ENCODE measurements at regions not wholly inside any gene's neighbourhood (a gene's known extent, or its start where the extent isn't known, plus 50 kb on each side); places are given as distances from the start of the nearest gene placed in this dataset.

DNA sequence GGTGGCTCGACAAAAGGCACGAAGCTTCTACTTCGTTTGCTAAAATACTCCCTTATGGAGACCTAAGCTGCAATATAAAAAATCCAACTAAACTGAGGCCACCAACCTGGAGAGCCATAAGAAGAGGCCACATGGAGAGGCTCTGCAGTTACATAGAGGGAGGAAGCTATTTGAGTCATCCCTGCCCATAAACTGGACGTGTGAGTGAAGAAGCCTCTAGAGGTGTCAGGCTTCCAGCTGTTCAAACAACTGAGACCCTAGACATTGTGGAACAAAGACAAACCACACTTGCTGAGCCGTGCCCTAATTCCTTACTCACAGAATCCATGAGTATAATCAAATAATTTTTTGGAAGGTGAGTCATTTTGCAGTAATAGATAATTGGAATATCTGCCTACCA lies 50.2 kb upstream of the GMNC start:
- no peaks in the 10 kb centered on the region for H4K20me1 ChIP-seq (ENCODE audit: insufficient read depth)
- no peaks in the 10 kb centered on the region for H3K36me3 ChIP-seq (replicated peaks in 1 of 2; ENCODE audit: control insufficient read depth in 1 of 2, insufficient read depth in 2 of 2, low read length in 1 of 2)
- no peaks in the 10 kb centered on the region for H3F3A ChIP-seq (replicated peaks; ENCODE audit: insufficient read depth)
- H2AFZ ChIP-seq (ENCODE audit: low read depth), result no peak overlapping the region
- no peak overlapping the region for H3K27ac ChIP-seq (ENCODE audit: low read depth in 2 of 2, low read length in 1 of 2)
- H3K79me2 ChIP-seq (ENCODE audit: insufficient read depth), result no peaks in the 10 kb centered on the region
- TF ChIP-seq YY1 (IDR thresholded peaks at IDR 0.05; ENCODE audit: low read depth) (no peak), TCF12 (IDR thresholded peaks at IDR 0.05) (no peak), JUND (IDR thresholded peaks at IDR 0.05) (no peak), RFX5 (IDR thresholded peaks at IDR 0.05; ENCODE audit: low read length) (no peak), NRF1 (IDR thresholded peaks at IDR 0.05; ENCODE audit: low read depth, low read length) (no peak)
- TF ChIP-seq, protein P1, sequence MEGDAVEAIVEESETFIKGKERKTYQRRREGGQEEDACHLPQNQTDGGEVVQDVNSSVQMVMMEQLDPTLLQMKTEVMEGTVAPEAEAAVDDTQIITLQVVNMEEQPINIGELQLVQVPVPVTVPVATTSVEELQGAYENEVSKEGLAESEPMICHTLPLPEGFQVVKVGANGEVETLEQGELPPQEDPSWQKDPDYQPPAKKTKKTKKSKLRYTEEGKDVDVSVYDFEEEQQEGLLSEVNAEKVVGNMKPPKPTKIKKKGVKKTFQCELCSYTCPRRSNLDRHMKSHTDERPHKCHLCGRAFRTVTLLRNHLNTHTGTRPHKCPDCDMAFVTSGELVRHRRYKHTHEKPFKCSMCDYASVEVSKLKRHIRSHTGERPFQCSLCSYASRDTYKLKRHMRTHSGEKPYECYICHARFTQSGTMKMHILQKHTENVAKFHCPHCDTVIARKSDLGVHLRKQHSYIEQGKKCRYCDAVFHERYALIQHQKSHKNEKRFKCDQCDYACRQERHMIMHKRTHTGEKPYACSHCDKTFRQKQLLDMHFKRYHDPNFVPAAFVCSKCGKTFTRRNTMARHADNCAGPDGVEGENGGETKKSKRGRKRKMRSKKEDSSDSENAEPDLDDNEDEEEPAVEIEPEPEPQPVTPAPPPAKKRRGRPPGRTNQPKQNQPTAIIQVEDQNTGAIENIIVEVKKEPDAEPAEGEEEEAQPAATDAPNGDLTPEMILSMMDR (IDR thresholded peaks at IDR 0.05), result no peak
- TF ChIP-seq, protein P2, sequence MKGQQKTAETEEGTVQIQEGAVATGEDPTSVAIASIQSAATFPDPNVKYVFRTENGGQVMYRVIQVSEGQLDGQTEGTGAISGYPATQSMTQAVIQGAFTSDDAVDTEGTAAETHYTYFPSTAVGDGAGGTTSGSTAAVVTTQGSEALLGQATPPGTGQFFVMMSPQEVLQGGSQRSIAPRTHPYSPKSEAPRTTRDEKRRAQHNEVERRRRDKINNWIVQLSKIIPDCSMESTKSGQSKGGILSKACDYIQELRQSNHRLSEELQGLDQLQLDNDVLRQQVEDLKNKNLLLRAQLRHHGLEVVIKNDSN (IDR thresholded peaks at IDR 0.05; ENCODE audit: borderline replicate concordance, low read depth), result no peak
- TF ChIP-seq, protein P3, sequence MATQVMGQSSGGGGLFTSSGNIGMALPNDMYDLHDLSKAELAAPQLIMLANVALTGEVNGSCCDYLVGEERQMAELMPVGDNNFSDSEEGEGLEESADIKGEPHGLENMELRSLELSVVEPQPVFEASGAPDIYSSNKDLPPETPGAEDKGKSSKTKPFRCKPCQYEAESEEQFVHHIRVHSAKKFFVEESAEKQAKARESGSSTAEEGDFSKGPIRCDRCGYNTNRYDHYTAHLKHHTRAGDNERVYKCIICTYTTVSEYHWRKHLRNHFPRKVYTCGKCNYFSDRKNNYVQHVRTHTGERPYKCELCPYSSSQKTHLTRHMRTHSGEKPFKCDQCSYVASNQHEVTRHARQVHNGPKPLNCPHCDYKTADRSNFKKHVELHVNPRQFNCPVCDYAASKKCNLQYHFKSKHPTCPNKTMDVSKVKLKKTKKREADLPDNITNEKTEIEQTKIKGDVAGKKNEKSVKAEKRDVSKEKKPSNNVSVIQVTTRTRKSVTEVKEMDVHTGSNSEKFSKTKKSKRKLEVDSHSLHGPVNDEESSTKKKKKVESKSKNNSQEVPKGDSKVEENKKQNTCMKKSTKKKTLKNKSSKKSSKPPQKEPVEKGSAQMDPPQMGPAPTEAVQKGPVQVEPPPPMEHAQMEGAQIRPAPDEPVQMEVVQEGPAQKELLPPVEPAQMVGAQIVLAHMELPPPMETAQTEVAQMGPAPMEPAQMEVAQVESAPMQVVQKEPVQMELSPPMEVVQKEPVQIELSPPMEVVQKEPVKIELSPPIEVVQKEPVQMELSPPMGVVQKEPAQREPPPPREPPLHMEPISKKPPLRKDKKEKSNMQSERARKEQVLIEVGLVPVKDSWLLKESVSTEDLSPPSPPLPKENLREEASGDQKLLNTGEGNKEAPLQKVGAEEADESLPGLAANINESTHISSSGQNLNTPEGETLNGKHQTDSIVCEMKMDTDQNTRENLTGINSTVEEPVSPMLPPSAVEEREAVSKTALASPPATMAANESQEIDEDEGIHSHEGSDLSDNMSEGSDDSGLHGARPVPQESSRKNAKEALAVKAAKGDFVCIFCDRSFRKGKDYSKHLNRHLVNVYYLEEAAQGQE (IDR thresholded peaks at IDR 0.05; ENCODE audit: low read depth, low read length), result no peak
- no peak overlapping the region for H3K9ac ChIP-seq
- ChIA-PET CTCF (no interaction called here), POLR2A (no interaction called here)
- DNase-seq, result no peak
- no peaks in the 10 kb centered on the region for H3K27me3 ChIP-seq (ENCODE audit: insufficient read depth)
- no peak overlapping the region for H3K4me2 ChIP-seq
- H3K4me3 ChIP-seq (ENCODE audit: low read depth in 2 of 2, low read length in 1 of 2), result no peak overlapping the region
- no peaks in the 10 kb centered on the region for H3K9me3 ChIP-seq
- H3K9me2 ChIP-seq, result 0 out of 2 replicates have a peak, but pooled peaks cover 5% of the 10 kb centered on the region
- whole genome bisulfite sequencing (ENCODE audit: low lambda C conversion rate), result 2% methylated on average over 5 of the region's 5 CpGs
- H3K4me1 ChIP-seq (ENCODE audit: control insufficient read depth in 1 of 2, insufficient read depth in 2 of 2, low read depth in 1 of 2, low read length in 1 of 2), result no peaks in the 10 kb centered on the region
